A673 (cell line): ENCODE measurements at regions not wholly inside any gene's neighbourhood (a gene's known extent, or its start where the extent isn't known, plus 50 kb on each side); places are given as distances from the start of the nearest gene placed in this dataset.

Source experiments
- BruUV-seq: library from RNA; stranded (reverse); fragments of 400-500 nt; replicated peaks from 2 replicates; lab custom pipeline; 2021; lab: Mats Ljungman, UMichigan
- CTCF ChIA-PET: fragments of 300-600 bp; sonication (Branson Sonifier 250); formaldehyde crosslinking; loops from one replicate; lab custom pipeline; 2022; ENCODE audit warnings: antibody characterized with exemption; lab: Charles Lee
- POLR2A ChIA-PET: fragments of 300-600 bp; sonication (Branson Sonifier 250); formaldehyde crosslinking; loops from one replicate; lab custom pipeline; 2022; ENCODE audit warnings: antibody characterized with exemption; ENCODE audit not compliant: low non-redundant PET; lab: Charles Lee
- DNase-seq: peaks from one replicate; pipeline ENCODE4 v3.0.0-alpha.2; 2015; ENCODE audit warnings: low spot score
- H3K27ac ChIP-seq: fragments of 200-600 bp; sonication (generic); 2 replicates; pipeline ENCODE4 v1.5.1; 2016; ENCODE audit warnings: mixed run types, low read depth, mild to moderate bottlenecking, mixed read lengths, antibody characterized with exemption, low read length; ENCODE audit not compliant: poor library complexity, severe bottlenecking
- H3K27me3 ChIP-seq: fragments of 200-600 bp; sonication (generic); replicated peaks from 2 replicates; pipeline ENCODE4 v1.6.1; 2017; ENCODE audit warnings: mixed run types, low read depth, mild to moderate bottlenecking, mixed read lengths, antibody characterized with exemption, low read length; ENCODE audit not compliant: insufficient read depth, poor library complexity
- H3K36me3 ChIP-seq: fragments of 200-600 bp; sonication (generic); 2 replicates; pipeline ENCODE4 v1.6.1; 2016; ENCODE audit warnings: mixed run types, mild to moderate bottlenecking, mixed read lengths, antibody characterized with exemption, low read length; ENCODE audit not compliant: insufficient read depth, poor library complexity, severe bottlenecking
- H3K4me1 ChIP-seq: fragments of 200-600 bp; sonication (generic); 2 replicates; pipeline ENCODE4 v1.6.1; 2017; ENCODE audit warnings: mixed run types, mild to moderate bottlenecking, mixed read lengths, antibody characterized with exemption, low read length; ENCODE audit not compliant: insufficient read depth, poor library complexity, severe bottlenecking
- H3K4me3 ChIP-seq: fragments of 200-600 bp; sonication (generic); 2 replicates; pipeline ENCODE4 v1.5.1; 2016; ENCODE audit warnings: low read depth, mixed run types, mild to moderate bottlenecking, mixed read lengths, low read length; ENCODE audit not compliant: poor library complexity, severe bottlenecking
- H3K9me3 ChIP-seq: fragments of 200-600 bp; sonication (generic); 2 replicates; pipeline ENCODE4 v1.6.1; 2016; ENCODE audit warnings: mixed run types, low read depth, mild to moderate bottlenecking, mixed read lengths, antibody characterized with exemption, low read length; ENCODE audit not compliant: poor library complexity, severe bottlenecking
- CTCF ChIP-seq: fragments of 300-800, 200-600 bp; sonication (generic); conservative IDR thresholded peaks from 2 replicates; pipeline ENCODE4 v1.5.1; 2017; ENCODE audit warnings: low read depth, mild to moderate bottlenecking, antibody characterized with exemption, low read length, moderate library complexity, mixed read lengths
- EZH2 ChIP-seq: fragments of 200-600 bp; sonication (generic); IDR thresholded peaks from 2 replicates; pipeline ENCODE4 v1.6.1; 2017; ENCODE audit warnings: borderline replicate concordance, low read depth, mild to moderate bottlenecking, mixed read lengths, antibody characterized with exemption, low read length; ENCODE audit not compliant: poor library complexity, severe bottlenecking
- intact Hi-C: fragments of 100-400 bp; cut with micrococcal nuclease; formaldehyde crosslinking; loops from one replicate; pipeline ENCODE4 v1.10.0; 2022; ENCODE audit not compliant: unreplicated experiment

- CTCF ChIA-PET, result interaction anchor here (0.6 kb wide), 1 partner anchor 249 kb away, joined by 4 read pairs; no protein-coding TSS in a partner anchor
- no peak for TF ChIP-seq EZH2
- TF ChIP-seq CTCF, result no peak
- H3K9me3 ChIP-seq, result peaks cover 8% of the 10 kb centered on the region
- peaks cover 22% of the 10 kb centered on the region for H3K4me1 ChIP-seq
- intact Hi-C loops, result no loop called here
- POLR2A ChIA-PET, result interaction anchor here (0.5 kb wide), 1 partner anchor 20 kb away, joined by 10 read pairs; no protein-coding TSS in a partner anchor
- H3K27me3 ChIP-seq, result no peaks in the 10 kb centered on the region
- DNase-seq, result no peak
- BruUV-seq, result no TSS peak
- no peak overlapping the region for H3K27ac ChIP-seq
- H3K4me3 ChIP-seq, result no peak overlapping the region
- H3K36me3 ChIP-seq, result no peaks in the 10 kb centered on the region
Measured at GRCh38 chr14:58954052-58954451, 234.4 kb upstream of the DAAM1 start.

GRCh38 chr14:58954901-58955861 is 233.3 kb upstream of the DAAM1 start:
- no TSS peak for BruUV-seq
- DNase-seq, result no peak

GRCh38 chr14:58961045-58961731 is 227.3 kb upstream of the DAAM1 start:
- intact Hi-C loops, result no loop called here
- DNase-seq, result no peak
- no peak for TF ChIP-seq CTCF
- no peak for TF ChIP-seq EZH2
- no peaks in the 10 kb centered on the region for H3K9me3 ChIP-seq
- POLR2A ChIA-PET, result no interaction called here
- BruUV-seq, result no TSS peak
- CTCF ChIA-PET, result no interaction called here
- peaks cover 6% of the 10 kb centered on the region for H3K4me1 ChIP-seq
- H3K27ac ChIP-seq, result no peak overlapping the region
- H3K27me3 ChIP-seq, result no peaks in the 10 kb centered on the region
- H3K36me3 ChIP-seq, result no peaks in the 10 kb centered on the region
- H3K4me3 ChIP-seq, result no peak overlapping the region

More at GRCh38 chr14:58954901-58955861, 233.3 kb upstream of the DAAM1 start:
- ChIA-PET POLR2A (no interaction called here), CTCF (no interaction called here)
- Histone ChIP-seq H3K4me1 (peaks cover 22% of the 10 kb centered on the region), H3K27ac (no peak overlapping the region), H3K4me3 (no peak overlapping the region), H3K27me3 (no peaks in the 10 kb centered on the region), H3K36me3 (no peaks in the 10 kb centered on the region), H3K9me3 (peaks cover 8% of the 10 kb centered on the region)
- intact Hi-C loops, result no loop called here
- TF ChIP-seq EZH2 (no peak), CTCF (no peak)
